GM20000 (cell line): ENCODE measurements at regions not wholly inside any gene's neighbourhood (a gene's known extent, or its start where the extent isn't known, plus 50 kb on each side); places are given as distances from the start of the nearest gene placed in this dataset.
"Not testable (repeated sequence)": the region's sequence is repeated elsewhere in the genome, so short reads cannot be mapped to it uniquely, and the experiment has no call there.

ENCODE experiments used
- DNase-seq: peaks from one replicate; pipeline ENCODE4 v3.0.0; 2012; ENCODE audit warnings: low spot score
- TF ChIP-seq, protein P1 (sequence below): IDR thresholded peaks from 2 replicates; pipeline ENCODE4 v1.5.1; 2012; ENCODE audit warnings: mild to moderate bottlenecking, control low read depth; ENCODE audit errors: extremely low read depth, missing control alignments

DNA sequence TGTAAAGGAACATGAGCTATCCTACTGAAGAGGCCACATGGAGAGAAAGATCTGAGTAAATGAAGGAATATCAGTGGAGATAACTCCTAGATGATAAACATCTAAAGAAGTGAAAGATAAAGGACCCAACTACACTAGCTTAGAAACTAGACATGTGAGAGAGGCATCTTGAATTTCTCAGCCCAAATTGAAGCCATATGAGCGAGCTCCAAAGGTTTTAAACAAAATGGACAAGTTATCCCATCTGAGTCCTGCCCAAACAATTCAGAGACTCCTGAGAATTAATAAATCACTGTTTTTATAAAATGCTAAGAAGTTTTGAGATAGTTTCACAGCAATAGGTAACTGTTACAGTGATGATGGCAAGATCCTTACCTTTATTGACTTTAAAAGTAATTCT, 438.9 kb downstream of the NAV3 start:
- TF ChIP-seq, protein P1, sequence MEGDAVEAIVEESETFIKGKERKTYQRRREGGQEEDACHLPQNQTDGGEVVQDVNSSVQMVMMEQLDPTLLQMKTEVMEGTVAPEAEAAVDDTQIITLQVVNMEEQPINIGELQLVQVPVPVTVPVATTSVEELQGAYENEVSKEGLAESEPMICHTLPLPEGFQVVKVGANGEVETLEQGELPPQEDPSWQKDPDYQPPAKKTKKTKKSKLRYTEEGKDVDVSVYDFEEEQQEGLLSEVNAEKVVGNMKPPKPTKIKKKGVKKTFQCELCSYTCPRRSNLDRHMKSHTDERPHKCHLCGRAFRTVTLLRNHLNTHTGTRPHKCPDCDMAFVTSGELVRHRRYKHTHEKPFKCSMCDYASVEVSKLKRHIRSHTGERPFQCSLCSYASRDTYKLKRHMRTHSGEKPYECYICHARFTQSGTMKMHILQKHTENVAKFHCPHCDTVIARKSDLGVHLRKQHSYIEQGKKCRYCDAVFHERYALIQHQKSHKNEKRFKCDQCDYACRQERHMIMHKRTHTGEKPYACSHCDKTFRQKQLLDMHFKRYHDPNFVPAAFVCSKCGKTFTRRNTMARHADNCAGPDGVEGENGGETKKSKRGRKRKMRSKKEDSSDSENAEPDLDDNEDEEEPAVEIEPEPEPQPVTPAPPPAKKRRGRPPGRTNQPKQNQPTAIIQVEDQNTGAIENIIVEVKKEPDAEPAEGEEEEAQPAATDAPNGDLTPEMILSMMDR: no peak
- no peak for DNase-seq

GRCh38 chr12:78271546-78271945, 440.9 kb downstream of the NAV3 start:
- TF ChIP-seq, protein P1: no peak
- no peak for DNase-seq

DNA sequence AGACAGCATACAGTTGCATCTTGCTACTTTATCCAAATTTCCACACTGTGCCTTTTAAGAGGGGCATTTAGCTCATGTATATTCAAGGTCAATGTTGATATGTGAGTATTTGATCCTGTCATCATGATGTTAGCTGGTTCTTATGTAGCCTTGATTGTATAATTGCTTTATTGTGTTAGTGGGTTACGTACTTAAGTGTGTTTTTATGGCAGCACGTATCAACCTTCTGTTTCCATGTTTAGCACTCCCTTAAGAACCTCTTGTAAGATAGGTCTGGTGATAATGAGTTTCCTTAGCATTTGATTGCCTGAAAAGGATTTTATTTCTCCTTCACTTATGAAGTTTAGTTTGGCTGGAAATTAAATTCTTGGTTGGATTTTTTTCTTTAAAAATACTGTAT, 445.2 kb downstream of the NAV3 start:
- no peak for DNase-seq
- TF ChIP-seq, protein P1: no peak

DNA sequence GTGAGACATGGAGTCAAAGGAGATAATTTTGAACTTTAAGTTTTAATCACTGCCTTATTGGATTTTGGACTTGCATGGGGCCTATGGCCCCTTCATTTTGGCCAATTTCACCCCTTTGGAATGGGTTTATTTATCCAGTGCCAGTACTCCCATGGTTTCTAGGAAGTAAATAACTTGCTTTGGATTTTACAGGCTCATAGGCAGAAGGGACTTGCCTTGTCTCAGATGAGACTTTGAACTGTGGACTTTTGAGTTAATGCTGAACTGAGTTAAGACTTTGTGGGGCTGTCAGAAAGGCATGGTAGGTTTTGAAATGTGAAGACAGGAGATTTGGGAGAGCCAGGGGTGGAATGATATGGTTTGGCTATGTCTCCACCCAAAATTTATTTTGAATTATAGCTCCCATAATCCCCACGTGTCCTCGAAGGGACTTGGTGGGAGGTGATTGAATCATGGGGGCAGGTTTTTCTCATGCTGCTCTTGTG, 448.1 kb downstream of the NAV3 start:
- DNase-seq: no peak
- TF ChIP-seq, protein P1: no peak

- DNase-seq: no peak
- TF ChIP-seq, protein P1: no peak
Observed at GRCh38 chr12:78279567-78279966, 448.9 kb downstream of the NAV3 start.

DNA sequence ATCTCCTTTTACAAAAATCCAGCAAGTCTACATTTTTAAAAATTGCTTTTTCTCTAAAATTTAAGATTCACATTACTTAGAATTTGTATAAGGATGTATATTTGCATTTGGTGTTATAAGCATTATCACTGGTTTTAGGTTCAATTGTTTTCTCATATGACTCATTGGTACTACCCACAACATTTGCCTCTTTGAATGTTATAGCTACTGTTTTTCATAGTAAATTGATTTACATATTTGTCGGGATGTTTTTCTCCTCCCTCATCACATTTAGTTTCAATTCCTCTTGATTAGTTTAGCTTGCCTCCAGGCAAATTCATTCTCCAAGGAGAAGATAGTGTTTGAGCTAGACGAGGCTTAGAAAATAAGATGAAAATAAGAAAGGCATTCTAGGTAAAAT, 450.4 kb downstream of the NAV3 start:
- not testable (repeated sequence) for DNase-seq

DNA sequence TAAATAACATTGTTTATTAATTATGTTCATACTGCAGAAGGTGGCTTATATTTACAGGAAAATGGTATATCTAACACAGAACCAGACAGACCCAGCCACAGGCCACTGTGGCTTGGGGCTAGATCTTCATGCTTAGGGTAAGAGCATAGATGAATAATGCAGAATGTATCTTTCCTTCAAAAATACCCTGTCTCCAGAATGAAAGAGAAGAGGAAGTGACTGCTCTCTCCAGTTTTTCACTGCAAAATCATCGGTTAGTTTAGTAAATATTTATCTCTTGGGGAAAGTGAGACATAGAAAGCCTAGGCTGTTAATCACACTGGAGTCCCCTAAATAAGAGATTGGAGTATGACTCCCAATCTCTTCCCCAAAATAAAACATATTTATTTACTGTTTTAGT, 453.7 kb downstream of the NAV3 start:
- TF ChIP-seq, protein P1: no peak
- no peak for DNase-seq

DNA sequence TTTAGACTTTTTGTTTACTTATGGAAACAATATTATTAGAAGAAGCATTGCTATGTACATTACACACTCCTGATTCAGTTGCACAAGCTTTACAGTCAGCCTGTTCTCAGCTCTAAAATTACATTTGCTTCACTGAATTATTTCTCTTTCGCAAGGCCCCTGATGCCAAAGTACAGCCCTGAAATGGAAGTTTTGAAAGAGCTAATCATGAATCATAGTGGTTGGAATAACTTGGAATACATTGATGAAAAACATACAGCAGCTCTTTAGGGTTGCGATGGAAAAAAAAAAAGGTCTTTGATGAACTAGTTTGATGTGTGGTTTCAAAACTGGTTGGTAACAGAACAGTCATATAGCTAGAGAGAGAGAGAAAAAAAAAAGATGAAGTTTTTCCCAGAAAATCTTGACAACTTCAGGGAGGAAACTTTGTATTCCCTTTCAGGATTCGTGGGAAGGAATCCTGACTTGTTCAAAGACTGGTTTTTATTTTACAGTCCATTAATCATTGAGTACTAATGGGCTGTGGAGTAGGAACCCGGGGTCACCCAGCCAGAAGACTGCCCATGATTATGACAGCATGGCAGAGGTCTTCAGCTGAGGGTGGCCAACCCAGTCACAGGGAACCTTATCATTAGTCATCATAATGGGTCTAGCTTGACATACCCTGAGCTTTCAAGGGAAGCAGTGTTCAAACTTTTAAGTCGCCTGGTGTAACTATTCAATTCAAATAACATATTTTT, 460.1 kb downstream of the NAV3 start:
- no peak for DNase-seq
- TF ChIP-seq, protein P1: no peak
